GM12878 (cell line): ENCODE measurements at regions not wholly inside any gene's neighbourhood (a gene's known extent, or its start where the extent isn't known, plus 50 kb on each side); places are given as distances from the start of the nearest gene placed in this dataset.

Experiments
- CTCF ChIP-seq, 3 experiments: IDR thresholded peaks in 2 of 3; conservative IDR thresholded peaks in 1 of 3; 2 replicates each; pipeline ENCODE4 v1.5.1; 2011; ENCODE audit warnings: low read depth in 3 of 3, low read length in 3 of 3, mild to moderate bottlenecking in 3 of 3, control low read depth in 2 of 3, moderate library complexity in 2 of 3, inconsistent platforms in 1 of 3, mixed read lengths in 1 of 3; ENCODE audit not compliant: control insufficient read depth in 2 of 3, insufficient read depth in 1 of 3; ENCODE audit errors: extremely low read depth in 1 of 3
- RELB ChIP-seq: fragments of 450-650 bp; IDR thresholded peaks from 2 replicates; pipeline ENCODE4 v1.6.1; 2017; ENCODE audit warnings: low read depth, mild to moderate bottlenecking, moderate library complexity
- USF2 ChIP-seq: IDR thresholded peaks from 2 replicates; pipeline ENCODE4 v1.6.1; 2011; ENCODE audit warnings: low read depth, low read length, improper control_type of control experiment, borderline replicate concordance

- TF ChIP-seq CTCF (IDR thresholded peaks at IDR 0.05 in 2 of 3, conservative IDR thresholded peaks at IDR 0.05 in 1 of 3; ENCODE audit: control insufficient read depth in 2 of 3, extremely low read depth in 1 of 3, insufficient read depth in 1 of 3, low read depth in 3 of 3, low read length in 3 of 3): no peak
- TF ChIP-seq RELB: no peak
- no peak for TF ChIP-seq USF2
Measured at GRCh38 chr6:135616655-135617054, 119.1 kb upstream of the AHI1 start.
